ENCODE measurements at regions not wholly inside any gene's neighbourhood (a gene's known extent, or its start where the extent isn't known, plus 50 kb on each side); places are given as distances from the start of the nearest gene placed in this dataset.

DNA sequence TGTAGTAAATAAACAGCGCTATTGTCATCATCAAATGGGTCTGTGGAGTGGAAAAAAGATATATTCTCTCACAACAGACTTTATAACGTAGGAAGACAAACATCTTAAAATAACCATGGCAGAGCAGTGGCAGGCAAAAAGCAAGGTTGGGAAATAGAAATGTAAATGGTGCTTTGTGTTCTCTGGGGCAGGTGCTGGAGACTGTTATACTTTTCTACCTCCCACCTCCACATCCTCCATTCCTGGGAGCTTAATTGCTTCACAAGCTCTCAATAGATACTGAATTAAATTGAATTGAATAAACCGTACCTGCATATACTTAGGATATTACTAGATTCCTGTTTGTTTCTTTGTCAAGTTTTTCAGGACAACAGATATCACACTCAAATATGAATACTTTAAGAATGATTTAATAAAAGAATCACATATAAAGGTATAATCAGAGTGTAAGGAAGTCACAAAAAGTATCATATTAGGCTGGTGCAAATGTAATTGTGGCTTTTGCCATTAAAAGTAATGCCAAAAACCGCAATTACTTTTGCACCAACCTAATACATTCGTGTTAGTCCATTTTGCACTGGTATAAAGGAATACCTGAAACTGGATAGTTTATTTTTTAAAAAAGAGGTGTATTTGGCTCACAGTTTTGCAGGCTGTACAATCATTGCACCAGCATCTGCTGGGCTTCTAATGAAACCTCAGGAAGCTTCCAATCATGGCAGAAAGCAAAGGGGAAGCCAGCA is 367.3 kb downstream of the GRIA2 start:
- Histone ChIP-seq H3K36me3 (replicated peaks in 1 of 2; ENCODE audit: control extremely low read depth in 1 of 2, control insufficient read depth in 1 of 2, extremely low read depth in 1 of 2, insufficient read depth in 2 of 2, low read length in 1 of 2) (no peaks in the 10 kb centered on the region), H3K9me3 (ENCODE audit: control extremely low read depth in 1 of 3, control insufficient read depth in 2 of 3, insufficient read depth in 1 of 3, low read length in 2 of 3) (no peaks in the 10 kb centered on the region), H3K4me1 (ENCODE audit: control insufficient read depth in 2 of 2, insufficient read depth in 2 of 2, low read length in 2 of 2) (no peaks in the 10 kb centered on the region), H3K9ac (ENCODE audit: low read length) (no peak overlapping the region), H3K4me2 (replicated peaks; ENCODE audit: low read depth, low read length, poor library complexity, severe bottlenecking) (no peak overlapping the region), H3K4me3 (ENCODE audit: control extremely low read depth in 1 of 5, extremely low read depth in 1 of 5, insufficient read depth in 1 of 5, low read depth in 2 of 5, low read length in 4 of 5) (no peak overlapping the region), H4K20me1 (ENCODE audit: control insufficient read depth, insufficient read depth, low read length, poor library complexity, severe bottlenecking) (no peaks in the 10 kb centered on the region), H3K27me3 (replicated peaks in 1 of 4; ENCODE audit: control extremely low read depth in 1 of 4, control insufficient read depth in 3 of 4, insufficient read depth in 4 of 4, low read length in 3 of 4) (no peaks in the 10 kb centered on the region), H2AFZ (ENCODE audit: insufficient read depth, low read depth, low read length, poor library complexity, severe bottlenecking) (no peak overlapping the region), H3K27ac (ENCODE audit: low read length in 2 of 2) (no peak overlapping the region), H3K79me2 (ENCODE audit: control insufficient read depth, insufficient read depth, low read length) (no peaks in the 10 kb centered on the region)
- ATAC-seq (ENCODE audit: low read depth), result no peak
- H3K9me3 Mint-ChIP-seq (ENCODE audit: insufficient read depth), result peaks cover 2% of the 10 kb centered on the region
- ChIA-PET CTCF (no interaction called here), POLR2A (no interaction called here)
- intact Hi-C loops (cut with micrococcal nuclease), result no loop called here
- TF ChIP-seq EZH2 (IDR thresholded peaks at IDR 0.05; ENCODE audit: borderline replicate concordance, insufficient read depth, low read depth, low read length, poor library complexity, severe bottlenecking), result no peak
- TF ChIP-seq, protein P1, sequence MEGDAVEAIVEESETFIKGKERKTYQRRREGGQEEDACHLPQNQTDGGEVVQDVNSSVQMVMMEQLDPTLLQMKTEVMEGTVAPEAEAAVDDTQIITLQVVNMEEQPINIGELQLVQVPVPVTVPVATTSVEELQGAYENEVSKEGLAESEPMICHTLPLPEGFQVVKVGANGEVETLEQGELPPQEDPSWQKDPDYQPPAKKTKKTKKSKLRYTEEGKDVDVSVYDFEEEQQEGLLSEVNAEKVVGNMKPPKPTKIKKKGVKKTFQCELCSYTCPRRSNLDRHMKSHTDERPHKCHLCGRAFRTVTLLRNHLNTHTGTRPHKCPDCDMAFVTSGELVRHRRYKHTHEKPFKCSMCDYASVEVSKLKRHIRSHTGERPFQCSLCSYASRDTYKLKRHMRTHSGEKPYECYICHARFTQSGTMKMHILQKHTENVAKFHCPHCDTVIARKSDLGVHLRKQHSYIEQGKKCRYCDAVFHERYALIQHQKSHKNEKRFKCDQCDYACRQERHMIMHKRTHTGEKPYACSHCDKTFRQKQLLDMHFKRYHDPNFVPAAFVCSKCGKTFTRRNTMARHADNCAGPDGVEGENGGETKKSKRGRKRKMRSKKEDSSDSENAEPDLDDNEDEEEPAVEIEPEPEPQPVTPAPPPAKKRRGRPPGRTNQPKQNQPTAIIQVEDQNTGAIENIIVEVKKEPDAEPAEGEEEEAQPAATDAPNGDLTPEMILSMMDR (IDR thresholded peaks at IDR 0.05), result no peak
- H3K4me3 Mint-ChIP-seq, result no peak overlapping the region
- WGBS (ENCODE audit: insufficient coverage), result no CpG with 5 or more reads among the region's 5 CpGs
- H3K27me3 Mint-ChIP-seq, result no peaks in the 10 kb centered on the region
- no peaks in the 10 kb centered on the region for H3K4me1 Mint-ChIP-seq
- DNase-seq, result no peak
- no peak overlapping the region for H3K27ac Mint-ChIP-seq

DNA sequence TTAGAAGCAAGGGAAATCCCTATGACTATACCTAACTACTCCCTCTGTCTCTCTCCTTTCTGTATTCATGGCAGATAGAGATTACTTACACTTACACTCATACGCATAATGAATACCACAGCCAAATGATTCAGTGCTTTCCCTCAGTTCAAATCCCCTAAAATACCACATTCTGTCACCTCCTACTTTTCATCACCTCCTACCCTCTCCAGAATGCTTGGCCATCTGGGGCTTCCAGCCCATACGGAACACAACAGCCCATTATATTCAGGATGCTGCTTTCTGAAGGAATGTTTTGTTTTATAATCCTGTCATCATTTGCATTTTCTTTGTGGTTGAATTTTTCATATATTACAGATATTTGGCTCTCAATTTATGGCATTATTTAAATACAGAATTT is 361.6 kb downstream of the GRIA2 start:
- no peak for TF ChIP-seq EZH2 (IDR thresholded peaks at IDR 0.05; ENCODE audit: borderline replicate concordance, insufficient read depth, low read depth, low read length, poor library complexity, severe bottlenecking)
- TF ChIP-seq, protein P1 (IDR thresholded peaks at IDR 0.05), result no peak
- Histone ChIP-seq H4K20me1 (ENCODE audit: control insufficient read depth, insufficient read depth, low read length, poor library complexity, severe bottlenecking) (no peaks in the 10 kb centered on the region), H2AFZ (ENCODE audit: insufficient read depth, low read depth, low read length, poor library complexity, severe bottlenecking) (no peak overlapping the region), H3K79me2 (ENCODE audit: control insufficient read depth, insufficient read depth, low read length) (no peaks in the 10 kb centered on the region), H3K4me3 (ENCODE audit: control extremely low read depth in 1 of 5, extremely low read depth in 1 of 5, insufficient read depth in 1 of 5, low read depth in 2 of 5, low read length in 4 of 5) (no peak overlapping the region), H3K4me2 (replicated peaks; ENCODE audit: low read depth, low read length, poor library complexity, severe bottlenecking) (no peak overlapping the region), H3K27me3 (replicated peaks in 1 of 4; ENCODE audit: control extremely low read depth in 1 of 4, control insufficient read depth in 3 of 4, insufficient read depth in 4 of 4, low read length in 3 of 4) (no peaks in the 10 kb centered on the region), H3K9me3 (ENCODE audit: control extremely low read depth in 1 of 3, control insufficient read depth in 2 of 3, insufficient read depth in 1 of 3, low read length in 2 of 3) (no peaks in the 10 kb centered on the region), H3K27ac (ENCODE audit: low read length in 2 of 2) (no peak overlapping the region), H3K4me1 (ENCODE audit: control insufficient read depth in 2 of 2, insufficient read depth in 2 of 2, low read length in 2 of 2) (no peaks in the 10 kb centered on the region), H3K36me3 (replicated peaks in 1 of 2; ENCODE audit: control extremely low read depth in 1 of 2, control insufficient read depth in 1 of 2, extremely low read depth in 1 of 2, insufficient read depth in 2 of 2, low read length in 1 of 2) (no peaks in the 10 kb centered on the region), H3K9ac (ENCODE audit: low read length) (no peak overlapping the region)
- DNase-seq (no peak), ATAC-seq (ENCODE audit: low read depth) (no peak)
- no peak overlapping the region for H3K4me3 Mint-ChIP-seq
- no peaks in the 10 kb centered on the region for H3K4me1 Mint-ChIP-seq
- H3K27me3 Mint-ChIP-seq, result no peaks in the 10 kb centered on the region
- H3K9me3 Mint-ChIP-seq (ENCODE audit: insufficient read depth), result peaks cover 2% of the 10 kb centered on the region
- 100% methylated on average over 1 of the region's 2 CpGs for WGBS (ENCODE audit: insufficient coverage)
- CTCF ChIA-PET, result no interaction called here
- H3K27ac Mint-ChIP-seq, result no peak overlapping the region
- intact Hi-C loops (cut with micrococcal nuclease), result no loop called here
- POLR2A ChIA-PET, result no interaction called here

Data from B cell (primary cell).